HEK293 (cell line): ENCODE measurements at regions not wholly inside any gene's neighbourhood (a gene's known extent, or its start where the extent isn't known, plus 50 kb on each side); places are given as distances from the start of the nearest gene placed in this dataset.

Source experiments
- CTCF ChIA-PET: fragments of 350-600 bp; formaldehyde crosslinking; extraction: SDS; loops from one replicate; lab custom pipeline; 2021; ENCODE audit warnings: antibody characterized with exemption; lab: Yijun Ruan, JAX
- POLR2A ChIA-PET: fragments of 300-600 bp; formaldehyde crosslinking; extraction: SDS; loops from one replicate; lab custom pipeline; 2020; ENCODE audit warnings: antibody characterized with exemption, inconsistent platforms; lab: Yijun Ruan, JAX
- H3K27ac ChIP-seq: fragments of 200-500 bp; sonication (Bioruptor generic); 2 replicates; pipeline ENCODE4 v1.5.1; 2014; ENCODE audit warnings: low read depth, low read length, control low read depth, inconsistent platforms; ENCODE audit errors: extremely low read depth
- H3K36me3 ChIP-seq, 2 experiments: fragments of 200-500 bp in 1 of 2; sonication (Bioruptor generic) in 1 of 2; 1 replicate in 1 of 2; 2 replicates in 1 of 2; pipeline ENCODE4 v1.5.1; 2014 to 2017; ENCODE audit warnings: inconsistent platforms in 2 of 2, low read length in 2 of 2; ENCODE audit not compliant: control insufficient read depth in 2 of 2, insufficient read depth in 1 of 2
- H3K4me1 ChIP-seq: fragments of 200-500 bp; sonication (Bioruptor generic); 2 replicates; pipeline ENCODE4 v1.5.1; 2014; ENCODE audit warnings: mild to moderate bottlenecking, low read length, inconsistent platforms; ENCODE audit not compliant: control insufficient read depth, insufficient read depth
- H3K4me3 ChIP-seq: 2 replicates; pipeline ENCODE4 v1.5.1; 2011; ENCODE audit warnings: low read depth, mild to moderate bottlenecking, control low read depth, low read length, moderate library complexity
- H3K9me3 ChIP-seq: fragments of 200-500 bp; sonication (Bioruptor generic); 2 replicates; pipeline ENCODE4 v1.5.1; 2014; ENCODE audit warnings: low read depth, low read length, inconsistent platforms; ENCODE audit not compliant: control insufficient read depth, insufficient read depth
- HIC1 ChIP-seq: fragments of 450-650 bp; formaldehyde crosslinking; IDR thresholded peaks from 2 replicates; pipeline ENCODE4 v1.5.1; 2016; ENCODE audit warnings: missing biosample characterization, missing genetic modification characterization
- HOXD13 ChIP-seq: sonication (generic); formaldehyde crosslinking; IDR thresholded peaks from 2 replicates; pipeline ENCODE4 v1.8.0; 2022; ENCODE audit warnings: missing genetic modification reagents, borderline replicate concordance
- KLF1 ChIP-seq: fragments of 450-650 bp; formaldehyde crosslinking; IDR thresholded peaks from 2 replicates; pipeline ENCODE4 v1.5.1; 2016; ENCODE audit warnings: missing biosample characterization, missing genetic modification characterization
- PRDM2 ChIP-seq: fragments of 450-650 bp; formaldehyde crosslinking; IDR thresholded peaks from 2 replicates; pipeline ENCODE4 v1.5.1; 2016; ENCODE audit warnings: missing biosample characterization, missing genetic modification characterization, borderline replicate concordance
- PRDM4 ChIP-seq: fragments of 450-650 bp; formaldehyde crosslinking; IDR thresholded peaks from 2 replicates; pipeline ENCODE4 v1.5.1; 2017; ENCODE audit warnings: missing biosample characterization, missing genetic modification characterization
- SCRT2 ChIP-seq: fragments of 450-650 bp; formaldehyde crosslinking; IDR thresholded peaks from 2 replicates; pipeline ENCODE4 v1.5.1; 2016; ENCODE audit warnings: missing biosample characterization, missing genetic modification characterization
- ZFHX2 ChIP-seq: fragments of 450-650 bp; formaldehyde crosslinking; conservative IDR thresholded peaks from 2 replicates; pipeline ENCODE4 v1.5.1; 2016; ENCODE audit warnings: missing biosample characterization, missing genetic modification characterization
- ZIC2 ChIP-seq: fragments of 450-650 bp; formaldehyde crosslinking; IDR thresholded peaks from 2 replicates; pipeline ENCODE4 v1.5.1; 2016; ENCODE audit warnings: missing biosample characterization, missing genetic modification characterization
- ZNF10 ChIP-seq: fragments of 450-650 bp; formaldehyde crosslinking; IDR thresholded peaks from 2 replicates; pipeline ENCODE4 v1.5.1; 2017; ENCODE audit warnings: missing biosample characterization, missing genetic modification characterization
- ZNF138 ChIP-seq: fragments of 450-650 bp; formaldehyde crosslinking; IDR thresholded peaks from 2 replicates; pipeline ENCODE4 v1.5.1; 2016; ENCODE audit warnings: missing biosample characterization, missing genetic modification characterization, borderline replicate concordance
- ZNF148 ChIP-seq: fragments of 450-650 bp; formaldehyde crosslinking; IDR thresholded peaks from 2 replicates; pipeline ENCODE4 v1.5.0; 2017; ENCODE audit warnings: missing biosample characterization, missing genetic modification characterization, borderline replicate concordance
- ZNF175 ChIP-seq: fragments of 450-650 bp; formaldehyde crosslinking; IDR thresholded peaks from 2 replicates; pipeline ENCODE4 v1.5.1; 2016; ENCODE audit warnings: missing biosample characterization, missing genetic modification characterization
- ZNF488 ChIP-seq: fragments of 450-650 bp; formaldehyde crosslinking; IDR thresholded peaks from 2 replicates; pipeline ENCODE4 v1.5.1; 2016; ENCODE audit warnings: missing biosample characterization, missing genetic modification characterization
- ZNF510 ChIP-seq: fragments of 450-650 bp; formaldehyde crosslinking; IDR thresholded peaks from 2 replicates; pipeline ENCODE4 v1.5.1; 2018; ENCODE audit warnings: mild to moderate bottlenecking, missing genetic modification characterization, missing biosample characterization; ENCODE audit not compliant: insufficient replicate concordance
- ZNF514 ChIP-seq: fragments of 450-650 bp; formaldehyde crosslinking; IDR thresholded peaks from 2 replicates; pipeline ENCODE4 v1.5.1; 2016; ENCODE audit warnings: missing biosample characterization, missing genetic modification characterization
- ZNF544 ChIP-seq: fragments of 450-650 bp; formaldehyde crosslinking; IDR thresholded peaks from 2 replicates; pipeline ENCODE4 v1.5.0; 2017; ENCODE audit warnings: missing biosample characterization, missing genetic modification characterization
- ZNF785 ChIP-seq: fragments of 450-650 bp; formaldehyde crosslinking; IDR thresholded peaks from 2 replicates; pipeline ENCODE4 v1.5.1; 2016; ENCODE audit warnings: missing biosample characterization, missing genetic modification characterization
- ZNF837 ChIP-seq: fragments of 450-650 bp; formaldehyde crosslinking; IDR thresholded peaks from 2 replicates; pipeline ENCODE4 v1.5.1; 2016; ENCODE audit warnings: missing biosample characterization, missing genetic modification characterization

- TF ChIP-seq PRDM2 (tag by site-specific recombination), result no peak
- TF ChIP-seq KLF1, result no peak
- TF ChIP-seq ZNF10 (tag by site-specific recombination), result no peak
- TF ChIP-seq PRDM4 (tag by site-specific recombination), result no peak
These were observed 144.0 kb downstream of the SEMA6D start (continued) for GRCh38 chr15:47861111-47861903.

GRCh38 chr15:47862402-47862801 is 145.1 kb downstream of the SEMA6D start:
- H3K4me1 ChIP-seq, result no peaks in the 10 kb centered on the region
- peak; percentile 66 for TF ChIP-seq SCRT2 (tag by site-specific recombination)
- TF ChIP-seq ZNF175, result no peak
- TF ChIP-seq, all 188 proteins: peak for 1
- ChIA-PET POLR2A (no interaction called here), CTCF (no interaction called here)
- Histone ChIP-seq H3K27ac (no peak overlapping the region), H3K9me3 (no peaks in the 10 kb centered on the region), H3K36me3 (no peaks in the 10 kb centered on the region), H3K4me3 (no peak overlapping the region)

- no peak overlapping the region for H3K4me3 ChIP-seq
- no peak overlapping the region for H3K27ac ChIP-seq
- CTCF ChIA-PET, result no interaction called here
- no peaks in the 10 kb centered on the region for H3K9me3 ChIP-seq
- H3K36me3 ChIP-seq, result no peaks in the 10 kb centered on the region
- POLR2A ChIA-PET, result no interaction called here
- H3K4me1 ChIP-seq, result no peaks in the 10 kb centered on the region
- no peak for TF ChIP-seq ZIC2
- TF ChIP-seq ZNF138 (tag by site-specific recombination), result no peak
- no peak for TF ChIP-seq ZNF510
- no peak for TF ChIP-seq HIC1 (tag by site-specific recombination)
- TF ChIP-seq ZNF488 (tag by site-specific recombination), result no peak
- no peak for TF ChIP-seq ZNF175
- no peak for TF ChIP-seq ZNF837 (tag by site-specific recombination)
- no peak for TF ChIP-seq ZNF514 (tag by site-specific recombination)
- no peak for TF ChIP-seq ZFHX2
- TF ChIP-seq ZNF544, result no peak
- no peak for TF ChIP-seq SCRT2 (tag by site-specific recombination)
- TF ChIP-seq HOXD13 (CRISPR knock-in tag), result no peak
- no peak for TF ChIP-seq ZNF785 (tag by site-specific recombination)
- TF ChIP-seq ZNF148, result no peak
These were observed 149.1 kb downstream of the SEMA6D start for GRCh38 chr15:47866446-47866845.
